Endothelial cell (in vitro differentiated cells): ENCODE measurements at regions not wholly inside any gene's neighbourhood (a gene's known extent, or its start where the extent isn't known, plus 50 kb on each side); places are given as distances from the start of the nearest gene placed in this dataset.

ENCODE experiments used
- DNase-seq: peaks from one replicate; pipeline ENCODE4 v3.0.0; 2021; ENCODE audit warnings: low spot score
- H3K27ac Mint-ChIP-seq: one replicate; pipeline ENCODE4 v1.8.0; 2021; ENCODE audit warnings: mixed read lengths, inconsistent platforms; ENCODE audit not compliant: unreplicated experiment
- H3K27me3 Mint-ChIP-seq: one replicate; pipeline ENCODE4 v1.8.0; 2021; ENCODE audit warnings: mild to moderate bottlenecking, moderate library complexity, mixed read lengths, inconsistent platforms; ENCODE audit not compliant: unreplicated experiment
- H3K36me3 Mint-ChIP-seq: one replicate; pipeline ENCODE4 v1.8.0; 2021; ENCODE audit warnings: mild to moderate bottlenecking, low read depth, mixed read lengths, inconsistent platforms; ENCODE audit not compliant: unreplicated experiment
- H3K4me1 Mint-ChIP-seq: one replicate; pipeline ENCODE4 v1.8.0; 2021; ENCODE audit warnings: mild to moderate bottlenecking, mixed read lengths, inconsistent platforms; ENCODE audit not compliant: unreplicated experiment
- H3K4me3 Mint-ChIP-seq: one replicate; pipeline ENCODE4 v1.8.0; 2021; ENCODE audit warnings: mild to moderate bottlenecking, mixed read lengths, inconsistent platforms; ENCODE audit not compliant: unreplicated experiment
- H3K9me3 Mint-ChIP-seq: one replicate; pipeline ENCODE4 v1.8.0; 2021; ENCODE audit warnings: mixed read lengths, inconsistent platforms; ENCODE audit not compliant: unreplicated experiment
- CTCF ChIP-seq: fragments of 200-600 bp; sonication (generic); IDR thresholded peaks from one replicate; pipeline ENCODE4 v1.5.0; 2021; ENCODE audit warnings: antibody characterized with exemption; ENCODE audit not compliant: unreplicated experiment

DNA sequence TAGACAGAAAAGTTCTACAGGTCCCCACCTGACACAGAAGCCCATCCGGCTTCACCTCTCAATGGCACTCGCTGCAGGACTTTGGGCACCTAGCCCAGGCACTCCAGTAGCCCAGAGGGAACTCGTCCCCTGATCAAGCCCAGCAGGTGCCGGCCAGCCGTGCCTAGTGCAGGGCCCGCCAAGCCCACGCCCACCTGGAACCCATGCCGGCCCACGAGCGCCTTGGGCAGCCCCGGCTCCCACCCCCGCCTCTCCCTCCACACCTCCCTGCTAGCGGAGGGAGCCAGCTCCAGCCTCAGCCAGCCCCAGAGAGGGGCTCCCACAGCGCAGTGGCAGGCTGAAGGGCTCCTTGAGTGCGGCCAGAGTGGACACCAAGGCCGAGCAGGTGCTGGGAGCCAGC lies 268.8 kb downstream of the SLITRK1 start:
- no peak for DNase-seq
- Mint-ChIP-seq H3K27ac (no peak overlapping the region), H3K4me3 (no peak overlapping the region), H3K27me3 (peaks cover 2% of the 10 kb centered on the region), H3K9me3 (no peaks in the 10 kb centered on the region), H3K36me3 (peaks cover 4% of the 10 kb centered on the region), H3K4me1 (no peaks in the 10 kb centered on the region)
- TF ChIP-seq CTCF = no peak

DNA sequence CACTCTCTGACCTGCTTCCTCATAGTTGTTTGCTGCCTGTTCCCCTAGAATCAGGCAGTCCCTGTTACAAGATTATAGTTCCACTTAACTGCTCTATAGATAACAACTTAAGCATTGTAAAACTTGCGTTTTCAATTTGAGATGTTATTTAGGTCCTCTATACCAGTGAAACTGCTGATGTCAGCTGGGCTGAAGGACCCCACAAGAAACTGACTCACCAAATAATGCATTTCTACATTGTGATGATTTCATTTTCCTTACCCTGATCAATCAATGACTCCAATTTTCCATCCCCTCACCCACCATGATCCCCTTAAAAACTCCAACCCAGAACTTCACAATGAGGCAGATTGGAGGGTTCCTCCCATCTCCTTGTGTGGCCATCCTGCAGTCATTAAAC lies 280.7 kb downstream of the SLITRK1 start:
- no peak for DNase-seq
- TF ChIP-seq CTCF = no peak
- no peak overlapping the region for H3K27ac Mint-ChIP-seq
- no peak overlapping the region for H3K4me3 Mint-ChIP-seq
- no peaks in the 10 kb centered on the region for H3K4me1 Mint-ChIP-seq
- H3K36me3 Mint-ChIP-seq = no peaks in the 10 kb centered on the region
- no peaks in the 10 kb centered on the region for H3K9me3 Mint-ChIP-seq
- H3K27me3 Mint-ChIP-seq = no peaks in the 10 kb centered on the region

DNA sequence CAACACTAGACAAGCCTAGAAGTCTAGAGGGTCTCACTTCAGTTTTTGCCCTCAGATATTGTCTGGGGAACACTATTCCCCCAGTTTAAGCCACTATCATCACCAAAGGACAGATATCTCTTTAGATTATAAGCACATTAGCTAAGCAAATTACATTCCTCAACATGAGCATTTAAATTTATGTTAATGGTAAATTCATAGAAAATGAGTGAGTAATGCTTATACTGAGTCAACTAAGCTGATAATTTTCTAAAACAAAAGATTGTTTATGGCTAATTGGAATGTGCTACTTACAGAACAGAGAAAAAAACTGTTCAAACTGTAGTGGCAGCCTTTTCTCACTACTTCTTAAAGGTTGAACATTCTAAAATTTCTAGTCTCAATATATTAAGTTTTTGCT lies 290.2 kb downstream of the SLITRK1 start:
- no peak for DNase-seq
- H3K9me3 Mint-ChIP-seq = no peaks in the 10 kb centered on the region
- H3K4me3 Mint-ChIP-seq = no peak overlapping the region
- H3K36me3 Mint-ChIP-seq = no peaks in the 10 kb centered on the region
- no peak for TF ChIP-seq CTCF
- H3K4me1 Mint-ChIP-seq = no peaks in the 10 kb centered on the region
- no peak overlapping the region for H3K27ac Mint-ChIP-seq
- no peaks in the 10 kb centered on the region for H3K27me3 Mint-ChIP-seq

DNA sequence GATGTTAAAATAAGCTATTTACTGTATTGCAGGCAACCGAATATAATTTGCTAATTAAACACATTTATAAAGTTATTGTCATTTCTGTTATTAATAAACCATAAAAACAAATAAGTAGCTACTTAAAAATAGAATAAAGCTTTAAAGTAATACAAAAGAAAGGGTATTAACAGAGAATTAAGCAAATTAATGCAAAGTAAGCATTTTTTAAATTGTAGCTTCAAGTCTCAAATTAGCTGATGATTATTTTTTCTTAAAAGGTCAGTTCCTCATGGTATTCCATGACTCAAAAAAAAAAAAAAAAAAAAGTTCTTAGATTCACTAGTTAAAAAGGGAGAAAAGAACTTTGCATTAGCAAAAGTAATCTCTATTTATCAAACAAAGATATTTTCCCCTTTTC lies 292.5 kb downstream of the SLITRK1 start:
- H3K9me3 Mint-ChIP-seq = no peaks in the 10 kb centered on the region
- TF ChIP-seq CTCF = no peak
- no peaks in the 10 kb centered on the region for H3K36me3 Mint-ChIP-seq
- no peaks in the 10 kb centered on the region for H3K27me3 Mint-ChIP-seq
- no peak overlapping the region for H3K4me3 Mint-ChIP-seq
- no peaks in the 10 kb centered on the region for H3K4me1 Mint-ChIP-seq
- no peak overlapping the region for H3K27ac Mint-ChIP-seq
- DNase-seq = no peak

GRCh38 chr13:83577183-83577582 lies 305.1 kb downstream of the SLITRK1 start:
- no peaks in the 10 kb centered on the region for H3K4me1 Mint-ChIP-seq
- no peaks in the 10 kb centered on the region for H3K9me3 Mint-ChIP-seq
- H3K4me3 Mint-ChIP-seq = no peak overlapping the region
- no peaks in the 10 kb centered on the region for H3K27me3 Mint-ChIP-seq
- H3K27ac Mint-ChIP-seq = no peak overlapping the region
- DNase-seq = no peak
- H3K36me3 Mint-ChIP-seq = no peaks in the 10 kb centered on the region
- TF ChIP-seq CTCF = no peak
